22Rv1 (cell line): ENCODE measurements at regions not wholly inside any gene's neighbourhood (a gene's known extent, or its start where the extent isn't known, plus 50 kb on each side); places are given as distances from the start of the nearest gene placed in this dataset.

Experiments
- H3K27ac ChIP-seq: fragments of 450-650 bp; 2 replicates; pipeline ENCODE4 v1.5.1; 2017
- CTCF ChIP-seq: fragments of 450-650 bp; IDR thresholded peaks from 2 replicates; pipeline ENCODE4 v1.5.1; 2017; ENCODE audit warnings: mild to moderate bottlenecking
- ZFX ChIP-seq: fragments of 450-650 bp; IDR thresholded peaks from 2 replicates; pipeline ENCODE4 v1.6.1; 2017; ENCODE audit warnings: antibody characterized with exemption, borderline replicate concordance

GRCh38 chr15:66944121-66944520 is 121.3 kb upstream of the SMAD3 start:
- no peak overlapping the region for H3K27ac ChIP-seq
- no peak for TF ChIP-seq CTCF
- no peak for TF ChIP-seq ZFX

GRCh38 chr15:66945286-66945685 is 120.1 kb upstream of the SMAD3 start:
- no peak overlapping the region for H3K27ac ChIP-seq
- TF ChIP-seq ZFX: no peak
- no peak for TF ChIP-seq CTCF

GRCh38 chr15:66945842-66946241 is 119.6 kb upstream of the SMAD3 start:
- TF ChIP-seq ZFX (no peak), CTCF (no peak)
- no peak overlapping the region for H3K27ac ChIP-seq

- no peak overlapping the region for H3K27ac ChIP-seq
- TF ChIP-seq ZFX (no peak), CTCF (peak; percentile 86)
Observed at GRCh38 chr15:66946578-66947164, 118.7 kb upstream of the SMAD3 start.

GRCh38 chr15:66947471-66947870 is 117.9 kb upstream of the SMAD3 start:
- H3K27ac ChIP-seq: no peak overlapping the region
- TF ChIP-seq CTCF (no peak), ZFX (no peak)

- no peak for TF ChIP-seq CTCF
- TF ChIP-seq ZFX: no peak
- no peak overlapping the region for H3K27ac ChIP-seq
Observed at GRCh38 chr15:66948294-66948693, 117.1 kb upstream of the SMAD3 start.

- TF ChIP-seq ZFX: no peak
- no peak for TF ChIP-seq CTCF
- no peak overlapping the region for H3K27ac ChIP-seq
Observed at GRCh38 chr15:66950114-66950513, 115.3 kb upstream of the SMAD3 start.
